Endothelial cell of umbilical vein (primary cell): ENCODE measurements at regions not wholly inside any gene's neighbourhood (a gene's known extent, or its start where the extent isn't known, plus 50 kb on each side); places are given as distances from the start of the nearest gene placed in this dataset.

ENCODE experiments used
- EZH2 ChIP-seq: IDR thresholded peaks from 2 replicates; pipeline ENCODE4 v1.6.1; 2012; ENCODE audit warnings: borderline replicate concordance, low read depth, mild to moderate bottlenecking, moderate library complexity, low read length, inconsistent platforms; ENCODE audit not compliant: severe bottlenecking
- POLR2A ChIP-seq: IDR thresholded peaks from 2 replicates; pipeline ENCODE4 v1.6.1; 2012; ENCODE audit warnings: low read depth, mild to moderate bottlenecking, control low read depth, low read length
- TF ChIP-seq, protein P1 (sequence below), 2 donors: IDR thresholded peaks; 1 replicate in 1 of 2; 2 replicates in 1 of 2; pipeline ENCODE4 v1.5.1; 2011; ENCODE audit warnings: low read length in 2 of 2, mild to moderate bottlenecking in 2 of 2, moderate library complexity in 2 of 2, control low read depth in 1 of 2, inconsistent platforms in 1 of 2, low read depth in 1 of 2; ENCODE audit not compliant: insufficient read depth in 1 of 2; ENCODE audit errors: extremely low read depth in 1 of 2

DNA sequence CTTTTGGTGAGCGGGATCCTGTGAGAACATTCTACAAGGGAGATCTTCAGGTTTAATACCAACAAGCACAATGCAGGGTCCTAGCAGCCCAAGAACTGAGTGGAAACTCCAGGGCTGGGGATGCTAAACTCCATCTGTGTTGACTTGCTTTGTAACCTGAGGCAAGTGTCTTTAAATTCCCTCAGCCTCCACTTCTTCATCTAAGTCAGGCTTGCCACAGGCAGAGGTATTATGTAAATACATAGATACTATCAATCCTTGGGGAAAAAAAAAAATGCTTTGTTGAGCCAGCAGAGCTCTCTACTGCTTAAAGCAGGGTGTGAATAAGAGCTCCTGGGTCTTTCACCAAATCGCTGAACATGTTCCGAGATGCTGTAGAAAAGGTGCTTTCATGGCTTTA is 114.2 kb upstream of the PHACTR1 start:
- TF ChIP-seq, protein P1, sequence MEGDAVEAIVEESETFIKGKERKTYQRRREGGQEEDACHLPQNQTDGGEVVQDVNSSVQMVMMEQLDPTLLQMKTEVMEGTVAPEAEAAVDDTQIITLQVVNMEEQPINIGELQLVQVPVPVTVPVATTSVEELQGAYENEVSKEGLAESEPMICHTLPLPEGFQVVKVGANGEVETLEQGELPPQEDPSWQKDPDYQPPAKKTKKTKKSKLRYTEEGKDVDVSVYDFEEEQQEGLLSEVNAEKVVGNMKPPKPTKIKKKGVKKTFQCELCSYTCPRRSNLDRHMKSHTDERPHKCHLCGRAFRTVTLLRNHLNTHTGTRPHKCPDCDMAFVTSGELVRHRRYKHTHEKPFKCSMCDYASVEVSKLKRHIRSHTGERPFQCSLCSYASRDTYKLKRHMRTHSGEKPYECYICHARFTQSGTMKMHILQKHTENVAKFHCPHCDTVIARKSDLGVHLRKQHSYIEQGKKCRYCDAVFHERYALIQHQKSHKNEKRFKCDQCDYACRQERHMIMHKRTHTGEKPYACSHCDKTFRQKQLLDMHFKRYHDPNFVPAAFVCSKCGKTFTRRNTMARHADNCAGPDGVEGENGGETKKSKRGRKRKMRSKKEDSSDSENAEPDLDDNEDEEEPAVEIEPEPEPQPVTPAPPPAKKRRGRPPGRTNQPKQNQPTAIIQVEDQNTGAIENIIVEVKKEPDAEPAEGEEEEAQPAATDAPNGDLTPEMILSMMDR (IDR thresholded peaks at IDR 0.05; ENCODE audit: extremely low read depth in 1 of 2, insufficient read depth in 1 of 2, low read depth in 1 of 2, low read length in 2 of 2), result no peak
- TF ChIP-seq EZH2, result no peak
- TF ChIP-seq POLR2A, result no peak
